Urothelium cell line (cell line): ENCODE measurements at regions not wholly inside any gene's neighbourhood (a gene's known extent, or its start where the extent isn't known, plus 50 kb on each side); places are given as distances from the start of the nearest gene placed in this dataset.

Experiments used
- DNase-seq: peaks from one replicate; pipeline ENCODE4 v3.0.0; 2011; ENCODE audit warnings: low spot score, mixed read lengths
- FAIRE-seq: peaks from 2 replicates; lab custom pipeline; 2011; peaks lifted over from hg19 to GRCh38; lab: Jason Lieb, UNC

DNA sequence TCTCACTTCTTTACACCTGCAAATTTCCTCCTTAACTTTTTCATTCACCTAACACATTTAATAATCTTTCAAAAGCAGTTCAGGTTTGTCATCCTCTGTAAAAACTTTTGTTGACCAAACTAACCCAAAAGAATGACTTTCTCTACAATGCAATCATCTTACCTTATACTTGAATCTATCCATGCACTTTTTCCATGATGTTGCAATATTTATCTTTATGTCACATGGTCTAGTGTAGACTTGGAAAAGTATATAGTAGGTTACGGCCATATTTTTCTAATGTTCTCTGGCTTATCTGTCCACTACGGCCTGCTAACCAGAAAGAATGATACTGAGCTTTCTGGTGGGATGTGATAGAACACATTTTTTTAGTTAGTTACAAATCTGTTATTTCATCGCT lies 431.0 kb upstream of the SOX9 start:
- FAIRE-seq, result no peak
- DNase-seq, result no peak

DNA sequence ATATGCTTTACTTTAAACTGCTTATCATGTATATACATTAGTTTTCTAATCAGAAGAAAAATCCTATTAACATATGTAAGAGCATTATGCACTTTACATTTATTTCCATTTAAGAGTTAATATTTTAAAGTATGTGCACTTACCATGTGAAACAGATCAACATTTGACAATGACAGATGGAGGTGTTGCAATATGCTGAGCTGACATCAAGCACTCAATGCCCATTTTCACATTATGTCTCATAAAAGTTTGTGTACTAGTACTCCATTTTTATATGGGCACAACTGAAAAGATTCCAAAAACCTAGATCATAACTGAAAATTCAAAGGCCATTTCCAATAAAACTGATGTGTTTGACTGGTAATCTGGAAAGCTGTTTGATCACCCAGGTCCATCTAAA lies 420.9 kb upstream of the SOX9 start:
- DNase-seq (no peak), FAIRE-seq (no peak)

DNA sequence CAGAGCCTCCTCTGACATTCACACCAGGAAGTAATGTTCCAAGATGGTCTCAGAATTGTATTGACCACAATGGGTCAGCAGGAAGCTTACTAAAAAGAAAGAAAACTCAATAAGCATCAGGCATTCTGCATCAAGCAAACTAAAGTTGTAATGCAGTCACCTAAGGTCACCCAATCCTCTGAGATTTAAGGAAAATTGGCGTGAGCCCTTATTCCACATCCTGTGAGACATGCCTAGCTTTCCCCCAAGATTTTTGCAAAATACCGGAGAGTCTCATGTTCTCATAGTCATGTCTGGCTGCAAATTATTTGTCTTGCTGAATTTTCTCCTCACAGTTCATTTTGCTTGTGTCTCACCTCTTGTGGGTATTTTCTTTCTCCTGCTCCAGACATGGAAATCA lies 417.1 kb upstream of the SOX9 start:
- DNase-seq (no peak), FAIRE-seq (no peak)

GRCh38 chr17:71709271-71709890 lies 411.4 kb upstream of the SOX9 start:
- DNase-seq (no peak), FAIRE-seq (no peak)

GRCh38 chr17:71709946-71710345 lies 410.9 kb upstream of the SOX9 start:
- no peak for DNase-seq
- FAIRE-seq, result no peak

DNA sequence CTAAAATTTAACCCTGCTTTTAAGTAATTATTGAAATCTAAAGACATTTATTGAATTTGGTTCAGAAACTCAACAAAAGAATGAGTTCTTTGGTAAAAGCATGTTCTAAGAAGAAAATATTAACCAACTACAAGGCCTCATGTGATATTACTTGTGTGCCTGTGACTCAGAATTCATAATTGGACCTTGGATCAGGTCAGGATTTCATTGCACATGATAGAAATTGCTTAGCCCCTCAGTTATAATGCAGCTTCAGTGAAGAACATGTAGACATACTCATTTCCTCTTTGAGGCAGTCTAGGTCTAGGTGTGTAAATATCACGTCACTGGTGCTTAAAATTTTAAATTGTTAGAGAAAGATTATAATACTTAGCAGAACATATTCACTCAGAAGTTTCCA lies 410.0 kb upstream of the SOX9 start:
- no peak for FAIRE-seq
- DNase-seq, result no peak

DNA sequence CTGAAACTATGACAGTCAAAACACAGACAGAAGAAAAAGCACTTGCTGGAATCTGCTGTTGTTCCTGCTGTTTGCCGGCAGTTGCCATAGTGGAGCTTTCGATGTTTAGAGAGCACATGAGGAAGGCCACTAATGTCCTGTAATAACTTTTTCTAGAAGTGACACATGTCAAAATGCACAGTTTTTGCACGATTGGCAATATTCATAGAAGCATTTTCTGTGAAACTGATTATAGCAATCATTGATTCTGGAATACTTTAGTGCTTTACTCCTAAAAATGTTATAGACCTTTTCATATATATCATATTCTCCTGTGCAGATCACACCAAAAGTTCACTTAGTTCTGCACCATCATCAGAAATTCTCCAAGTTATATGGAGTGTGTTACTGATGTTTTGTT lies 407.0 kb upstream of the SOX9 start:
- DNase-seq, result no peak
- FAIRE-seq, result peak; percentile 42

DNA sequence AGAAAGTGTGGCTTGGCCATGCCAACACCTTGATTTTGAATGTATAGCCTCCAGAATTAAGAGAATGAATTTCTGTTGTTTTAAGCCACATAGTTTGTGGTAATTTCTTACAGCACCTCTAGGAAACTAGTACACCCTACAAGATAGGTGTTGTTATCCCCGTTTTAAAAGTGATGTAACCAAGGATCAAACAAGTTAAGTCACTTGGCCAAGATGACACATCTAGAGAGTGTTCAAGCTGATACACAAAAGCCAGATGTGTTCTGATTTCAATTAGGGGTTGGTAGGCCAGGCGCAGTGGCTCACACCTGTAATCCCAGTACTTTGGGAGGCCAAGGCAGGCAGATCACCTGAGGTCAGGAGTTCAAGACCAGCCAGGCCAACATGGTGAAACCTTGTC lies 396.5 kb upstream of the SOX9 start:
- FAIRE-seq, result peak; percentile 59

DNA sequence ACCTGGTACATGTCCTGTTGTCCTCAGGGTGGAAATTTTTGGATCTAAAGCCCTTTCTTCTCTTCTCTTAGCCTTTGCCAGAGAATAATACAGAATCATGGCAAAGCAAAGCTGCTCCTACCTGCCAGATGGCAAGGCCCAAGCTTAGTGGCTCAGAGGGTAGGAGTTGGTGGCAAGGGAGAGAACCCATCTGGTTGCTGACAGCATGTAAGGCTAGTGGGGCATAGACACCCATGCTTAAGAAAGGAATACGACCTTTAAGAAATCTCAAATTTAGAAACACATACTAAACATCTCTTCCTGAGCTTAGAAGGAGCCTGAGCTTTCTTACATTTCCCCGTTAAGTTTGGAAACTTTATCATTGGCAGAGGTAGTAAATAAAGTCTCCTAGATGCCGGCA lies 395.0 kb upstream of the SOX9 start:
- DNase-seq, result no peak
- peak; percentile 40 for FAIRE-seq

More for the DNA sequence above, 396.5 kb upstream of the SOX9 start:
- no peak for DNase-seq

DNA sequence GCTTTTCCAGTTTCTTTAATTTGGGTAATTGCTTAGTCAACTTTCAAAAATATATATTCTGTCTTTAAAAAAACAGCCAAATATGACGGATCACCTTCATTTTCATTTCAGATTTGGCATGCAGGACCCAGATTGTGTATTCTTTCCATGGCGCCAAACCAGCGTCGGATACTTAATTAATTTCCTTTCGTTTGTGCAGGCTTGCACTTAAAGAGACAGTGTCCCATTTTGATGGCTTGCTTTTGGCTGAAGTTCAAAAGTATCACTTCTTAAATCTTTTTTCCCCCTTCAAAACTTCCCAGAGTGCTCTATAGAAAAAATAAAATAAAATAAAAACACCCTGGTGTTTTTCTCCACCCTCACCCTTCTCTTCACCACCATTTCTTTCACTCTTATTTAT lies 394.5 kb upstream of the SOX9 start:
- no peak for FAIRE-seq
- no peak for DNase-seq

- DNase-seq (no peak), FAIRE-seq (no peak)
Observed at GRCh38 chr17:71727292-71727691, 393.5 kb upstream of the SOX9 start.

DNA sequence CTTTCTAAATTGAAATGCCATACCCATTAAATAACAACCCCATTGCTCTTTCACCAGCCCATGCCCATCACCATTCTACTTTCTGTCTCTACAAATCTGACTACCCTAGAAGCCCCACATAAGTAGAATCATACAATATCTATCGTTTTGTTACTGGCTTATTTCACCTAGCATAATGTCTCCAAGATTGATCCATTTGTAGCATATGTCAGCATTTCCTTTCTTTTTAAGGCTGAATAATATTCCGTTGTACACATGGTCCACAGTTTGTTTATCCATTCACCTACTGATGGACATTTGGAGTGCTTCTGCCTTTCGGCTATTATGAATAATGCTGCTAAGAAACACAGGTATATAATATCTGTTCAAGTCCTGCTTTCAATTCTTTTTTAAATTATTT lies 393.1 kb upstream of the SOX9 start:
- FAIRE-seq, result no peak

DNA sequence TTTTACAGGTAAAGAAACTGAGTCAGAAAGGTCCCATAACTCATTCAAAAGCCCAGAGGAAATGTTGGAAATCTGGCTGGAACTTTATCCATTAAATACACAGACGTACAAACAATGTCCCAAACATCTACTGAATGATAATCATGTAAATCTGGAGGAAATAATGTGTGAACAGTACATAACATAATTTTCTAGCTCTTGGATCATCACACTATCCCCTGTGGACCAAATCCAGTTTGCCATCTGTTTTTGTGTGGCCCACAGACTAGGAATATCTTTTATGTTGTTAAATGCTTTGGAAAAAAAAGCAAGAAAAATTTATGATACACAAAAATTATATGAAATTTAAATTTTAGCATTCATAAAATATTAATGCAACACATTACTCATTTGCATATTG lies 389.9 kb upstream of the SOX9 start:
- no peak for FAIRE-seq
- DNase-seq, result no peak

More for the DNA sequence above, 393.1 kb upstream of the SOX9 start:
- no peak for DNase-seq

- DNase-seq (no peak), FAIRE-seq (no peak)
Observed at GRCh38 chr17:71735893-71736292, 384.9 kb upstream of the SOX9 start.

- no peak for DNase-seq
- FAIRE-seq, result peak; percentile 27
Observed at GRCh38 chr17:71740866-71741265, 380.0 kb upstream of the SOX9 start.

DNA sequence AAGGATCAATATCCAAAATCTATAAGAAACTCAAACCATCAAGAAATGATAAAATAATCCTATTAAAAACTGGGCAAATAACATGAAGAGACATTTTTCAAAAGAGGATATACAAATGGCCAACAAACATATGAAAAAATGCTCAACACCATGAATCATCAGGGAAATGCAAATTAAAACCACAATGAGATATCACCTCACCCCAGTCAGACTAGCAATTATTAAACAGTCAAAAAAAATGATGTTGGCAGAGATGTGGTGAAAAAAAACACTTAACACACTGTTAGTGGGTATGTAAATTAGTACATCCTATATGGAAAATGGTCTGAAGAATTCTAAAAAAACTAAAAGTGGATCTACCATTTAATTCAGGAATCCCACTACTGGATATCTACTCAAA lies 379.0 kb upstream of the SOX9 start:
- no peak for DNase-seq
- no peak for FAIRE-seq

GRCh38 chr17:71748872-71749271 lies 371.9 kb upstream of the SOX9 start:
- no peak for FAIRE-seq

GRCh38 chr17:71753070-71753469 lies 367.8 kb upstream of the SOX9 start:
- FAIRE-seq, result no peak
- DNase-seq, result no peak

More at GRCh38 chr17:71748872-71749271, 371.9 kb upstream of the SOX9 start:
- no peak for DNase-seq

- DNase-seq, result no peak
- FAIRE-seq, result no peak
Observed at GRCh38 chr17:71757156-71757555, 363.7 kb upstream of the SOX9 start.

DNA sequence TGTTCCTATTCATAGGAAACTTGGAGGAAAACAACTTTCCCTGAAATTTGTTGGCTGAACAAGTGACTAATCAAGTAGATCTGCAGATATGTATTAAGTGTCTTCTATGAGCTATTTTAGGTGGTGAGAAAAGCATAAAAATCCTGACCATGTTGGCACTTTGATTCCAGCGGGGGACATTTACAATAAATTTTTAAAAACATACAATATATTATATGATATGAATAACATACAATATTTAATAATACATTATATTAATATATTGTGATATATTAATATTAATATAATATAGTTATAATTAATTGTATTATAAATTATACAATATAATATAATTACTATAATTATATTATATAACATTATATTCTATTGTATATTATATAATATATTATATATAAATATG lies 362.9 kb upstream of the SOX9 start:
- FAIRE-seq (no peak), DNase-seq (no peak)

- DNase-seq (no peak), FAIRE-seq (peak; percentile 9)
Observed at GRCh38 chr17:71759422-71760060, 361.3 kb upstream of the SOX9 start.

DNA sequence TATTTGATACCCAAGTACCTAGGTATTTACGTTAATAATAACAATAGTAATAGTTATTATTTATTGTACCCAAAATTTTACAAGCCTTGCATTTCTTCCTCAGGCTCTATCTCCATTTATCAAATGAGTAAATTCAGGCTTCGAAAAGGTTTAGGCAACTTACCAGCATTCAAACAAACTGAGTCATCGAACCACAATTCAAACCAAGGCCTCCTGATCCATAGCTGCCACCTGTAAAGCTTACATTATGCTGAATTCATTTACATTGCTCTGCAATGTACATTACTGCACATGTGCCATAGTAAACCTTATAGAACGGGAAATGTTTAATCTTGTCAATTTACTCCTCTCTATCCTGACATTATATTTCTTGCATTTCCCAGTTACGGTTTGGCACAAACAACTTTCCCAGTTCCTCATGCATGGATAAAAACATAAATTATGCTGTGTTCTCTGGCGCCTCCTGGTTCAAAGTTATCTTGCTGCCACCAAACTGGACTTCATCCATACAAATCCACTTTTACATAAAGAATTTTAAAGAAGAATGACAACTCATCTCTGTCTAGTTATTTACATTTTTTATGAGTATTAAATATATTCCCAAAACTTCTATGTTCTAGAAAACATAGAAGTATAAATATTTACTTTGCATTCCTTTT lies 360.6 kb upstream of the SOX9 start:
- FAIRE-seq, result no peak
- DNase-seq, result peak; percentile 31
